K562 (cell line): ENCODE measurements at regions not wholly inside any gene's neighbourhood (a gene's known extent, or its start where the extent isn't known, plus 50 kb on each side); places are given as distances from the start of the nearest gene placed in this dataset.

ENCODE experiments used
- ATAC-seq: fragments of 200-7000 bp; cut with Tn5 transposase; 3 replicates; pipeline ENCODE4 v1.9.1; 2020; ENCODE audit warnings: moderate library complexity
- BruUV-seq: library from RNA; stranded (reverse); fragments of 400-500 nt; replicated peaks from 2 replicates; lab custom pipeline; 2021; lab: Mats Ljungman, UMichigan
- CTCF ChIA-PET: fragments of 300-600 bp; formaldehyde crosslinking; extraction: SDS; loops from one replicate; lab custom pipeline; 2021; ENCODE audit warnings: low intra/inter-chr PET ratio; lab: Yijun Ruan, JAX
- POLR2A ChIA-PET: fragments of 300-600, 350-650 bp; sonication (Branson Sonifier 250); formaldehyde crosslinking; extraction: SDS; loops from one replicate; lab custom pipeline; 2021; ENCODE audit warnings: antibody characterized with exemption, inconsistent platforms; lab: Yijun Ruan, JAX
- DNase-seq, 4 experiments: peaks; one replicate each; pipeline versions ENCODE4 v3.0.0 to v3.0.0-alpha.2; 2011 to 2018; ENCODE audit warnings: low spot score in 3 of 4, mixed read lengths in 3 of 4; ENCODE audit errors: extremely low read depth in 1 of 4
- FAIRE-seq: peaks from 2 replicates; lab custom pipeline; 2011; peaks lifted over from hg19 to GRCh38; lab: Jason Lieb, UNC
- H2AFZ ChIP-seq: 2 replicates; pipeline ENCODE4 v1.6.0; 2011; ENCODE audit warnings: low read depth, low read length, control low read depth, inconsistent platforms
- H3K27ac ChIP-seq: fragments of 200-600 bp; 3 replicates; pipeline ENCODE4 v1.8.0; 2011; ENCODE audit warnings: low read depth, mild to moderate bottlenecking, control low read depth, inconsistent platforms, low read length, moderate library complexity, mixed read lengths; ENCODE audit errors: extremely low read depth
- H3K27me3 ChIP-seq, 2 experiments: fragments of 300-600 bp in 1 of 2; 2 replicates in 1 of 2; 3 replicates in 1 of 2; pipeline versions ENCODE4 v1.6.0 to v1.8.0; 2011; ENCODE audit warnings: inconsistent platforms in 2 of 2, low read length in 2 of 2, mild to moderate bottlenecking in 1 of 2, mixed read lengths in 1 of 2, moderate library complexity in 1 of 2; ENCODE audit not compliant: control insufficient read depth in 2 of 2, insufficient read depth in 2 of 2
- H3K36me3 ChIP-seq: fragments of 300-600 bp; 3 replicates; pipeline ENCODE4 v1.8.0; 2011; ENCODE audit warnings: mild to moderate bottlenecking, low read length, inconsistent platforms; ENCODE audit not compliant: control insufficient read depth, insufficient read depth
- H3K4me1 ChIP-seq, 2 experiments: fragments of 200-600 bp in 1 of 2; replicated peaks in 1 of 2; 2 replicates in 1 of 2; 3 replicates in 1 of 2; pipeline versions ENCODE4 v1.5.1 to v1.8.0; 2011; ENCODE audit warnings: inconsistent platforms in 2 of 2, low read length in 2 of 2, mild to moderate bottlenecking in 1 of 2, mixed read lengths in 1 of 2, moderate library complexity in 1 of 2; ENCODE audit not compliant: control insufficient read depth in 2 of 2, insufficient read depth in 2 of 2
- H3K4me2 ChIP-seq: 2 replicates; pipeline ENCODE4 v1.6.1; 2011; ENCODE audit warnings: low read length, control low read depth, inconsistent platforms, mixed read lengths; ENCODE audit not compliant: insufficient read depth
- H3K4me3 ChIP-seq: fragments of 200-600 bp; sonication (generic), shearing (Covaris generic); 2 replicates; pipeline ENCODE4 v1.5.1; 2016; ENCODE audit warnings: control low read depth, inconsistent platforms
- H3K79me2 ChIP-seq: fragments of 200-600 bp; 3 replicates; pipeline ENCODE4 v1.8.0; 2011; ENCODE audit warnings: low read length, inconsistent platforms; ENCODE audit not compliant: control insufficient read depth, insufficient read depth
- H3K9ac ChIP-seq, 2 experiments: 2 replicates each; pipeline versions ENCODE4 v1.6.0 to v1.6.1; 2011; ENCODE audit warnings: low read depth in 2 of 2, low read length in 2 of 2, control low read depth in 1 of 2, inconsistent platforms in 1 of 2, mild to moderate bottlenecking in 1 of 2, mixed read lengths in 1 of 2; ENCODE audit not compliant: insufficient read depth in 1 of 2
- H3K9me1 ChIP-seq: one replicate; pipeline ENCODE4 v1.6.0; 2011; ENCODE audit warnings: inconsistent platforms, mild to moderate bottlenecking, low read length, moderate library complexity; ENCODE audit not compliant: control insufficient read depth, insufficient read depth
- H3K9me3 ChIP-seq: replicated peaks from 2 replicates; pipeline ENCODE4 v1.5.1; 2011; ENCODE audit warnings: low read depth, low read length, inconsistent platforms; ENCODE audit not compliant: control insufficient read depth, insufficient read depth
- H4K20me1 ChIP-seq: replicated peaks from 2 replicates; pipeline ENCODE4 v1.6.1; 2011; ENCODE audit warnings: low read length, inconsistent platforms, mixed read lengths; ENCODE audit not compliant: control insufficient read depth, insufficient read depth
- HBP1 ChIP-seq: fragments of 450-650 bp; formaldehyde crosslinking; IDR thresholded peaks from 2 replicates; pipeline ENCODE4 v1.4.0; 2022; ENCODE audit warnings: missing genetic modification characterization
- KDM1A ChIP-seq, 2 experiments: fragments of 450-650 bp; IDR thresholded peaks; 2 replicates each; pipeline ENCODE4 v1.6.1; 2016; ENCODE audit warnings: mild to moderate bottlenecking in 2 of 2
- MAFF ChIP-seq: IDR thresholded peaks from 2 replicates; pipeline ENCODE4 v1.6.1; 2012; ENCODE audit warnings: low read length, improper control_type of control experiment
- MAZ ChIP-seq, 2 experiments: fragments of 450-650 bp in 1 of 2; sonication (generic) in 1 of 2; formaldehyde crosslinking; IDR thresholded peaks in 1 of 2; conservative IDR thresholded peaks in 1 of 2; 2 replicates each; pipeline versions ENCODE4 v1.4.0 to v1.5.0; 2020; ENCODE audit warnings: mild to moderate bottlenecking in 1 of 2, missing genetic modification reagents in 1 of 2
- NRF1 ChIP-seq, 2 experiments: fragments of 450-650 bp; IDR thresholded peaks in 1 of 2; conservative IDR thresholded peaks in 1 of 2; 2 replicates each; pipeline ENCODE4 v1.6.1; 2014; ENCODE audit warnings: mild to moderate bottlenecking in 2 of 2
- ZBTB26 ChIP-seq: fragments of 450-650 bp; formaldehyde crosslinking; IDR thresholded peaks from 2 replicates; pipeline ENCODE4 v1.4.0; 2022; ENCODE audit warnings: missing genetic modification characterization
- ZKSCAN8 ChIP-seq: fragments of 200-800 bp; sonication (Bioruptor generic); IDR thresholded peaks from 2 replicates; pipeline ENCODE4 v1.6.1; 2016; ENCODE audit warnings: missing genetic modification characterization, missing compliant biosample characterization
- ZNF124 ChIP-seq: sonication (generic); formaldehyde crosslinking; IDR thresholded peaks from 2 replicates; pipeline ENCODE4 v1.8.1; 2022; ENCODE audit warnings: missing genetic modification reagents
- ZNF23 ChIP-seq: fragments of 250-450 bp; sonication (Bioruptor Pico); IDR thresholded peaks from 2 replicates; pipeline ENCODE4 v1.4.0; 2020; ENCODE audit warnings: mild to moderate bottlenecking
- ZNF449 ChIP-seq: fragments of 250-450 bp; sonication (Bioruptor Pico); IDR thresholded peaks from 2 replicates; pipeline ENCODE4 v1.8.0; 2022; ENCODE audit warnings: moderate library complexity, mild to moderate bottlenecking, inconsistent platforms
- ZNF696 ChIP-seq: fragments of 250-450 bp; sonication (Bioruptor Pico); conservative IDR thresholded peaks from 2 replicates; pipeline ENCODE4 v1.4.0; 2020; ENCODE audit warnings: mild to moderate bottlenecking, moderate library complexity
- WGBS: fragments of 100-300 bp; shearing (Covaris generic); methylation state at CpG from one replicate; pipeline ENCODE4 v1.1.6; 2016; ENCODE audit warnings: low coverage, mixed read lengths; ENCODE audit not compliant: insufficient coverage; ENCODE audit errors: missing lambda C conversion rate; 5-methylcytosine and 5-hydroxymethylcytosine counted together
- in situ Hi-C: fragments of 300-500 bp; cut with MboI; formaldehyde crosslinking; loops from 4 replicates; pipeline ENCODE4 v1.15.0; 2018; ENCODE audit warnings: inconsistent platforms, mixed read lengths
- intact Hi-C: fragments of 100-400 bp; cut with micrococcal nuclease; formaldehyde crosslinking; loops from 2 replicates; pipeline ENCODE4 v1.14.2; 2022
- TF ChIP-seq, protein P1 (sequence below): fragments of 250-450 bp; sonication (Bioruptor Pico); IDR thresholded peaks from 2 replicates; pipeline ENCODE4 v1.4.0; 2020

DNA sequence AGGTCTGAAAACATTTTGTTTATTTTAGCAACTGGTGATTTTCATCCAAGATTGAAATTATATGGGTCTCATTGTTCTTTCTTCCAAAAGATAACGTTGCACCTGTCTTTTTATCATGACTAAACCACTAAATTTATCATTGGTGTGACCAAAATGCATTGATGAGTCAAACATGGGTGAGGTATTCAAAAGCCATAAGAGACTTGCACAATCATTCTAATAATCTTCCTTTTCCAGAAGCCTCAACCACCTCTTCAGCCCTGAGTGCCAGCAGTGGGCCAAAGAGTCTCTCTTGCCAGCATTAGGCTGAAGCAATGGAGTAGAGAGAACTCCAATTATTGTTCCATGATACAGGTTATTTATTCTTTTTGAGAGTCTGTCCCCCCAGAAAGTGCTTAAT is 198.9 kb downstream of the LURAP1L start:
- intact Hi-C loops, result no loop called here

More for the DNA sequence above, 198.9 kb downstream of the LURAP1L start:
- no peak overlapping the region for H2AFZ ChIP-seq
- ATAC-seq, result no peak
- H4K20me1 ChIP-seq, result no peaks in the 10 kb centered on the region
- TF ChIP-seq, protein P1, sequence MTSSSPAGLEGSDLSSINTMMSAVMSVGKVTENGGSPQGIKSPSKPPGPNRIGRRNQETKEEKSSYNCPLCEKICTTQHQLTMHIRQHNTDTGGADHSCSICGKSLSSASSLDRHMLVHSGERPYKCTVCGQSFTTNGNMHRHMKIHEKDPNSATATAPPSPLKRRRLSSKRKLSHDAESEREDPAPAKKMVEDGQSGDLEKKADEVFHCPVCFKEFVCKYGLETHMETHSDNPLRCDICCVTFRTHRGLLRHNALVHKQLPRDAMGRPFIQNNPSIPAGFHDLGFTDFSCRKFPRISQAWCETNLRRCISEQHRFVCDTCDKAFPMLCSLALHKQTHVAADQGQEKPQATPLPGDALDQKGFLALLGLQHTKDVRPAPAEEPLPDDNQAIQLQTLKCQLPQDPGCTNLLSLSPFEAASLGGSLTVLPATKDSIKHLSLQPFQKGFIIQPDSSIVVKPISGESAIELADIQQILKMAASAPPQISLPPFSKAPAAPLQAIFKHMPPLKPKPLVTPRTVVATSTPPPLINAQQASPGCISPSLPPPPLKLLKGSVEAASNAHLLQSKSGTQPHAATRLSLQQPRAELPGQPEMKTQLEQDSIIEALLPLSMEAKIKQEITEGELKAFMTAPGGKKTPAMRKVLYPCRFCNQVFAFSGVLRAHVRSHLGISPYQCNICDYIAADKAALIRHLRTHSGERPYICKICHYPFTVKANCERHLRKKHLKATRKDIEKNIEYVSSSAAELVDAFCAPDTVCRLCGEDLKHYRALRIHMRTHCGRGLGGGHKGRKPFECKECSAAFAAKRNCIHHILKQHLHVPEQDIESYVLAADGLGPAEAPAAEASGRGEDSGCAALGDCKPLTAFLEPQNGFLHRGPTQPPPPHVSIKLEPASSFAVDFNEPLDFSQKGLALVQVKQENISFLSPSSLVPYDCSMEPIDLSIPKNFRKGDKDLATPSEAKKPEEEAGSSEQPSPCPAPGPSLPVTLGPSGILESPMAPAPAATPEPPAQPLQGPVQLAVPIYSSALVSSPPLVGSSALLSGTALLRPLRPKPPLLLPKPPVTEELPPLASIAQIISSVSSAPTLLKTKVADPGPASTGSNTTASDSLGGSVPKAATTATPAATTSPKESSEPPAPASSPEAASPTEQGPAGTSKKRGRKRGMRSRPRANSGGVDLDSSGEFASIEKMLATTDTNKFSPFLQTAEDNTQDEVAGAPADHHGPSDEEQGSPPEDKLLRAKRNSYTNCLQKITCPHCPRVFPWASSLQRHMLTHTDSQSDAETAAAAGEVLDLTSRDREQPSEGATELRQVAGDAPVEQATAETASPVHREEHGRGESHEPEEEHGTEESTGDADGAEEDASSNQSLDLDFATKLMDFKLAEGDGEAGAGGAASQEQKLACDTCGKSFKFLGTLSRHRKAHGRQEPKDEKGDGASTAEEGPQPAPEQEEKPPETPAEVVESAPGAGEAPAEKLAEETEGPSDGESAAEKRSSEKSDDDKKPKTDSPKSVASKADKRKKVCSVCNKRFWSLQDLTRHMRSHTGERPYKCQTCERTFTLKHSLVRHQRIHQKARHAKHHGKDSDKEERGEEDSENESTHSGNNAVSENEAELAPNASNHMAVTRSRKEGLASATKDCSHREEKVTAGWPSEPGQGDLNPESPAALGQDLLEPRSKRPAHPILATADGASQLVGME (CRISPR knock-in tag), result no peak
- TF ChIP-seq HBP1, result no peak
- no peak for TF ChIP-seq ZNF696
- no peak for TF ChIP-seq ZNF124
- TF ChIP-seq NRF1 (conservative IDR thresholded peaks at IDR 0.05 in 1 of 2, IDR thresholded peaks at IDR 0.05 in 1 of 2), result no peak
- no peak for TF ChIP-seq ZKSCAN8
- no peak for TF ChIP-seq MAZ (CRISPR knock-in tag; conservative IDR thresholded peaks at IDR 0.05 in 1 of 2, IDR thresholded peaks at IDR 0.05 in 1 of 2)
- TF ChIP-seq ZNF23, result no peak
- TF ChIP-seq MAFF, result no peak
- TF ChIP-seq ZBTB26 (CRISPR knock-in tag), result no peak
- TF ChIP-seq KDM1A (IDR thresholded peaks at IDR 0.05), result no peak
- no peak for TF ChIP-seq ZNF449
- no peaks in the 10 kb centered on the region for H3K79me2 ChIP-seq
- H3K9me3 ChIP-seq, result no peaks in the 10 kb centered on the region
- no peaks in the 10 kb centered on the region for H3K36me3 ChIP-seq
- H3K4me1 ChIP-seq, result no peaks in the 10 kb centered on the region
- no peak overlapping the region for H3K4me2 ChIP-seq
- H3K27me3 ChIP-seq, result no peaks in the 10 kb centered on the region
- no TSS peak for BruUV-seq
- no peak overlapping the region for H3K4me3 ChIP-seq
- no peak overlapping the region for H3K9ac ChIP-seq
- DNase-seq, result no peak
- 0% methylated on average over 1 of the region's 1 CpG for WGBS
- ChIA-PET CTCF (no interaction called here), POLR2A (no interaction called here)
- FAIRE-seq, result no peak
- H3K9me1 ChIP-seq, result no peaks in the 10 kb centered on the region
- no peak overlapping the region for H3K27ac ChIP-seq
- in situ Hi-C loops, result no loop called here
